SK-N-SH (cell line): ENCODE measurements at regions not wholly inside any gene's neighbourhood (a gene's known extent, or its start where the extent isn't known, plus 50 kb on each side); places are given as distances from the start of the nearest gene placed in this dataset.

Experiments used
- CTCF ChIA-PET: fragments of 300-600, 350-600 bp; formaldehyde crosslinking; extraction: SDS; loops from one replicate; lab custom pipeline; 2021; lab: Yijun Ruan, JAX
- POLR2A ChIA-PET: fragments of 350-600 bp; sonication (Branson Sonifier 250); formaldehyde crosslinking; extraction: SDS; loops from one replicate; lab custom pipeline; 2020; ENCODE audit warnings: antibody characterized with exemption, inconsistent platforms; lab: Yijun Ruan, JAX
- DNase-seq: peaks from one replicate; pipeline ENCODE4 v3.0.0; 2012
- H2AFZ ChIP-seq: fragments of 200-600 bp; sonication (generic); 2 replicates; pipeline ENCODE4 v1.8.1; 2016; ENCODE audit warnings: antibody characterized with exemption, mild to moderate bottlenecking, low read depth
- H3F3A ChIP-seq: fragments of 200-600 bp; sonication (generic); replicated peaks from 2 replicates; pipeline ENCODE3; 2016; ENCODE audit warnings: antibody characterized with exemption, mild to moderate bottlenecking; ENCODE audit not compliant: insufficient read depth
- H3K27ac ChIP-seq, 2 experiments: fragments of 200-500 bp in 1 of 2; fragments of 200-600 bp in 1 of 2; sonication (Bioruptor generic) in 1 of 2; sonication (generic), shearing (Covaris generic) in 1 of 2; 2 replicates each; pipeline versions ENCODE4 v1.5.1 to v1.6.1; 2014 to 2016; ENCODE audit warnings: low read depth in 2 of 2, inconsistent platforms in 1 of 2, low read length in 1 of 2, mild to moderate bottlenecking in 1 of 2, mixed read lengths in 1 of 2
- H3K27me3 ChIP-seq: fragments of 200-600 bp; sonication (generic), shearing (Covaris generic); 2 replicates; pipeline ENCODE4 v1.6.1; 2016; ENCODE audit warnings: mixed run types; ENCODE audit not compliant: insufficient read depth
- H3K36me3 ChIP-seq, 2 experiments: fragments of 200-500 bp in 1 of 2; fragments of 200-600 bp in 1 of 2; sonication (Bioruptor generic) in 1 of 2; sonication (generic) in 1 of 2; replicated peaks in 1 of 2; 2 replicates each; pipeline versions ENCODE3 to v1.5.1; 2014 to 2016; ENCODE audit warnings: low read length in 1 of 2, mild to moderate bottlenecking in 1 of 2; ENCODE audit not compliant: insufficient read depth in 2 of 2, control insufficient read depth in 1 of 2
- H3K4me1 ChIP-seq, 2 experiments: fragments of 200-500 bp in 1 of 2; fragments of 200-600 bp in 1 of 2; sonication (Bioruptor generic) in 1 of 2; sonication (generic), shearing (Covaris generic) in 1 of 2; 2 replicates each; pipeline versions ENCODE4 v1.5.1 to v1.6.1; 2014 to 2016; ENCODE audit warnings: low read depth in 1 of 2, low read length in 1 of 2, mixed run types in 1 of 2; ENCODE audit not compliant: insufficient read depth in 2 of 2, control insufficient read depth in 1 of 2
- H3K4me2 ChIP-seq: fragments of 200-600 bp; sonication (generic), shearing (Covaris generic); 2 replicates; pipeline ENCODE4 v1.6.1; 2017; ENCODE audit warnings: mixed run types
- H3K4me3 ChIP-seq, 2 experiments: fragments of 200-500 bp in 1 of 2; fragments of 200-600 bp in 1 of 2; sonication (Bioruptor generic) in 1 of 2; sonication (generic), shearing (Covaris generic) in 1 of 2; 2 replicates each; pipeline versions ENCODE4 v1.5.1 to v1.8.1; 2014 to 2016; ENCODE audit warnings: low read depth in 2 of 2, inconsistent platforms in 1 of 2, low read length in 1 of 2, mild to moderate bottlenecking in 1 of 2, mixed read lengths in 1 of 2, moderate library complexity in 1 of 2
- H3K79me2 ChIP-seq: fragments of 200-600 bp; sonication (generic); 2 replicates; pipeline ENCODE4 v1.8.1; 2017; ENCODE audit warnings: mild to moderate bottlenecking; ENCODE audit not compliant: insufficient read depth
- H3K9ac ChIP-seq: fragments of 200-600 bp; sonication (generic); 2 replicates; pipeline ENCODE4 v1.6.1; 2017; ENCODE audit warnings: mixed run types
- H3K9me2 ChIP-seq: fragments of 200-600 bp; sonication (generic); 2 replicates; pipeline ENCODE4 v1.6.1; 2017; ENCODE audit warnings: mixed run types
- H3K9me3 ChIP-seq: fragments of 200-600 bp; sonication (generic); 2 replicates; pipeline ENCODE4 v1.6.1; 2017; ENCODE audit warnings: mixed run types, mild to moderate bottlenecking, moderate library complexity
- H4K20me1 ChIP-seq: fragments of 200-600 bp; sonication (generic); 2 replicates; pipeline ENCODE4 v1.6.1; 2017; ENCODE audit warnings: mild to moderate bottlenecking, mixed run types; ENCODE audit not compliant: insufficient read depth
- CTCF ChIP-seq: fragments of 200-600 bp; sonication (generic); IDR thresholded peaks from 2 replicates; pipeline ENCODE4 v1.6.1; 2017; ENCODE audit warnings: antibody characterized with exemption, mild to moderate bottlenecking, moderate library complexity
- ELF1 ChIP-seq: IDR thresholded peaks from 2 replicates; pipeline ENCODE4 v1.4.0; 2012
- EZH2phosphoT487 ChIP-seq: fragments of 200-600 bp; sonication (generic); IDR thresholded peaks from 2 replicates; pipeline ENCODE4 v1.6.1; 2017; ENCODE audit warnings: low read depth, mixed run types, mild to moderate bottlenecking, antibody characterized with exemption, moderate library complexity, borderline replicate concordance
- FOSL2 ChIP-seq: IDR thresholded peaks from 2 replicates; pipeline ENCODE4 v1.4.0; 2012; ENCODE audit warnings: low read depth, mild to moderate bottlenecking, moderate library complexity, borderline replicate concordance
- FOXJ3 ChIP-seq: sonication (generic); formaldehyde crosslinking; IDR thresholded peaks from 2 replicates; pipeline ENCODE4 v1.5.1; 2020; ENCODE audit warnings: mild to moderate bottlenecking, missing genetic modification reagents
- GABPA ChIP-seq: IDR thresholded peaks from 2 replicates; pipeline ENCODE4 v1.4.0; 2012; ENCODE audit warnings: low read depth, mild to moderate bottlenecking
- GATA2 ChIP-seq: sonication (generic); formaldehyde crosslinking; IDR thresholded peaks from 2 replicates; pipeline ENCODE4 v1.5.0; 2020; ENCODE audit warnings: mild to moderate bottlenecking, missing genetic modification reagents
- JUND ChIP-seq: IDR thresholded peaks from 2 replicates; pipeline ENCODE4 v1.4.0; 2012
- MAX ChIP-seq: IDR thresholded peaks from 2 replicates; pipeline ENCODE4 v1.4.0; 2012; ENCODE audit warnings: low read depth
- MEF2A ChIP-seq: IDR thresholded peaks from 2 replicates; pipeline ENCODE4 v1.4.0; 2012; ENCODE audit warnings: low read depth, borderline replicate concordance
- MXI1 ChIP-seq: IDR thresholded peaks from 2 replicates; pipeline ENCODE4 v1.6.1; 2012; ENCODE audit warnings: mild to moderate bottlenecking, low read depth, low read length, improper control_type of control experiment
- NFIC ChIP-seq: IDR thresholded peaks from 2 replicates; pipeline ENCODE4 v1.4.0; 2012; ENCODE audit warnings: borderline replicate concordance
- PBX3 ChIP-seq: IDR thresholded peaks from 2 replicates; pipeline ENCODE4; 2012
- RAD21 ChIP-seq: IDR thresholded peaks from 2 replicates; pipeline ENCODE4 v1.6.1; 2012; ENCODE audit warnings: mild to moderate bottlenecking, low read length
- RCOR1 ChIP-seq: fragments of 150-350 bp; IDR thresholded peaks from 2 replicates; pipeline ENCODE4 v1.6.1; 2017; ENCODE audit warnings: antibody characterized with exemption, low read length
- SIN3A ChIP-seq: IDR thresholded peaks from 2 replicates; pipeline ENCODE4 v1.6.1; 2012; ENCODE audit warnings: low read depth, mild to moderate bottlenecking, low read length, moderate library complexity, borderline replicate concordance
- SMC3 ChIP-seq: IDR thresholded peaks from 2 replicates; pipeline ENCODE4 v1.6.1; 2012; ENCODE audit warnings: low read depth, low read length, improper control_type of control experiment
- TAF1 ChIP-seq: IDR thresholded peaks from 2 replicates; pipeline ENCODE4 v1.6.1; 2012; ENCODE audit warnings: low read depth, mild to moderate bottlenecking, low read length, moderate library complexity, borderline replicate concordance
- TEAD4 ChIP-seq: IDR thresholded peaks from 2 replicates; pipeline ENCODE4 v1.4.0; 2012; ENCODE audit warnings: mild to moderate bottlenecking, borderline replicate concordance; ENCODE audit not compliant: insufficient read depth
- USF2 ChIP-seq: fragments of 150-350 bp; IDR thresholded peaks from 2 replicates; pipeline ENCODE4 v1.6.1; 2017; ENCODE audit warnings: antibody characterized with exemption, low read length, low read depth, borderline replicate concordance
- WGBS: methylation state at CpG from one replicate; pipeline ENCODE4 v1.1.6; 2017; ENCODE audit warnings: low lambda C conversion rate; 5-methylcytosine and 5-hydroxymethylcytosine counted together

GRCh38 chr22:48851933-48852549 is 975.6 kb downstream of the BRD1 start:
- no peak for TF ChIP-seq MAX
- no peak for TF ChIP-seq TAF1
- no peak for TF ChIP-seq MEF2A
- TF ChIP-seq NFIC, result no peak
- no peak for TF ChIP-seq RCOR1
- no peak for TF ChIP-seq FOXJ3
- TF ChIP-seq EZH2phosphoT487, result no peak
- no peak for TF ChIP-seq RAD21
- TF ChIP-seq JUND, result no peak
- TF ChIP-seq GABPA, result no peak
- H3K4me1 ChIP-seq, result no peaks in the 10 kb centered on the region; a peak in 1 of 4 replicates
- ChIA-PET CTCF (no interaction called here), POLR2A (no interaction called here)
- no peaks in the 10 kb centered on the region for H3K9me3 ChIP-seq
- 22% methylated on average over 12 of the region's 22 CpGs for WGBS
- no peak overlapping the region for H3K27ac ChIP-seq
- no peaks in the 10 kb centered on the region for H3K36me3 ChIP-seq
- no peaks in the 10 kb centered on the region for H3K27me3 ChIP-seq
- H3K4me2 ChIP-seq, result no peak overlapping the region
- H3K79me2 ChIP-seq, result no peaks in the 10 kb centered on the region
- no peak for DNase-seq
- H3F3A ChIP-seq, result no peaks in the 10 kb centered on the region
- H3K9me2 ChIP-seq, result no peaks in the 10 kb centered on the region
- no peak overlapping the region for H3K9ac ChIP-seq
- H2AFZ ChIP-seq, result no peak overlapping the region
- no peaks in the 10 kb centered on the region for H4K20me1 ChIP-seq
- no peak overlapping the region for H3K4me3 ChIP-seq

GRCh38 chr22:48850658-48851287 is 976.9 kb downstream of the BRD1 start:
- WGBS, result 45% methylated on average over 13 of the region's 16 CpGs

More at GRCh38 chr22:48850658-48851287, 976.9 kb downstream of the BRD1 start:
- H3K9me3 ChIP-seq, result no peaks in the 10 kb centered on the region
- H3K79me2 ChIP-seq, result no peaks in the 10 kb centered on the region
- H3F3A ChIP-seq, result no peaks in the 10 kb centered on the region
- H3K9ac ChIP-seq, result no peak overlapping the region
- DNase-seq, result no peak
- no peak overlapping the region for H3K27ac ChIP-seq
- no peaks in the 10 kb centered on the region for H3K27me3 ChIP-seq
- TF ChIP-seq NFIC, result no peak
- no peak for TF ChIP-seq FOSL2
- TF ChIP-seq ELF1, result no peak
- no peak for TF ChIP-seq RAD21
- no peak for TF ChIP-seq USF2
- no peak for TF ChIP-seq PBX3
- no peak for TF ChIP-seq TEAD4
- TF ChIP-seq GATA2 (CRISPR knock-in tag), result no peak
- TF ChIP-seq SMC3, result no peak
- TF ChIP-seq MXI1, result no peak
- TF ChIP-seq SIN3A, result no peak
- TF ChIP-seq CTCF, result no peak
- no peak for TF ChIP-seq MEF2A
- TF ChIP-seq FOXJ3, result no peak
- TF ChIP-seq TAF1, result no peak
- TF ChIP-seq, all 33 proteins: peak for 0
- Histone ChIP-seq H4K20me1 (no peaks in the 10 kb centered on the region), H3K9me2 (no peaks in the 10 kb centered on the region), H3K4me2 (no peak overlapping the region), H2AFZ (no peak overlapping the region), H3K4me1 (no peaks in the 10 kb centered on the region; a peak in 1 of 4 replicates), H3K36me3 (no peaks in the 10 kb centered on the region), H3K4me3 (no peak overlapping the region)
- ChIA-PET POLR2A (no interaction called here), CTCF (no interaction called here)
